Astrocyte of the cerebellum (primary cell): ENCODE measurements at regions not wholly inside any gene's neighbourhood (a gene's known extent, or its start where the extent isn't known, plus 50 kb on each side); places are given as distances from the start of the nearest gene placed in this dataset.

ENCODE experiments used
- DNase-seq: peaks from one replicate; pipeline ENCODE4 v3.0.0-alpha.2; 2011; ENCODE audit warnings: low read depth
- H3K4me3 ChIP-seq: 2 replicates; pipeline ENCODE4 v1.5.1; 2011; ENCODE audit warnings: mild to moderate bottlenecking, low read depth, low read length, moderate library complexity
- CTCF ChIP-seq: IDR thresholded peaks from 2 replicates; pipeline ENCODE4 v1.5.1; 2012; ENCODE audit warnings: low read length, low read depth, moderate library complexity, mild to moderate bottlenecking; ENCODE audit errors: missing control alignments
- in situ Hi-C: cut with HindIII; loops from 2 replicates; pipeline ENCODE4 v1.10.0; 2017; ENCODE audit warnings: low sequenced_read_pairs

GRCh38 chr12:33562401-33562800 lies 122.8 kb upstream of the SYT10 start:
- H3K4me3 ChIP-seq = no peak overlapping the region
- no peak for TF ChIP-seq CTCF
- in situ Hi-C loops = no loop called here

GRCh38 chr12:33566403-33566802 lies 126.8 kb upstream of the SYT10 start:
- TF ChIP-seq CTCF = no peak
- DNase-seq = no peak
- in situ Hi-C loops = no loop called here
- H3K4me3 ChIP-seq = no peak overlapping the region

More at GRCh38 chr12:33562401-33562800, 122.8 kb upstream of the SYT10 start:
- no peak for DNase-seq

GRCh38 chr12:33575346-33575745 lies 135.7 kb upstream of the SYT10 start:
- TF ChIP-seq CTCF = no peak
- no peak for DNase-seq
- no peak overlapping the region for H3K4me3 ChIP-seq
- in situ Hi-C loops = no loop called here

GRCh38 chr12:33581613-33582122 lies 142.0 kb upstream of the SYT10 start:
- no peak for TF ChIP-seq CTCF
- H3K4me3 ChIP-seq = no peak overlapping the region
- in situ Hi-C loops = no loop called here
- no peak for DNase-seq

- TF ChIP-seq CTCF = no peak
- H3K4me3 ChIP-seq = no peak overlapping the region
- in situ Hi-C loops = no loop called here
- no peak for DNase-seq
These were observed 147.0 kb upstream of the SYT10 start for GRCh38 chr12:33586576-33586975.

GRCh38 chr12:33587354-33587753 lies 147.7 kb upstream of the SYT10 start:
- in situ Hi-C loops = no loop called here
- DNase-seq = peak; percentile 4
- TF ChIP-seq CTCF = no peak
- no peak overlapping the region for H3K4me3 ChIP-seq
